GM19324 (cell line): ENCODE measurements at regions not wholly inside any gene's neighbourhood (a gene's known extent, or its start where the extent isn't known, plus 50 kb on each side); places are given as distances from the start of the nearest gene placed in this dataset.

Experiments used
- ATAC-seq: cut with Tn5 transposase; IDR thresholded peaks from one replicate; pipeline ENCODE4 v1.9.1; 2021; ENCODE audit warnings: mild to moderate bottlenecking, moderate library complexity; ENCODE audit not compliant: unreplicated experiment, low FRiP score

DNA sequence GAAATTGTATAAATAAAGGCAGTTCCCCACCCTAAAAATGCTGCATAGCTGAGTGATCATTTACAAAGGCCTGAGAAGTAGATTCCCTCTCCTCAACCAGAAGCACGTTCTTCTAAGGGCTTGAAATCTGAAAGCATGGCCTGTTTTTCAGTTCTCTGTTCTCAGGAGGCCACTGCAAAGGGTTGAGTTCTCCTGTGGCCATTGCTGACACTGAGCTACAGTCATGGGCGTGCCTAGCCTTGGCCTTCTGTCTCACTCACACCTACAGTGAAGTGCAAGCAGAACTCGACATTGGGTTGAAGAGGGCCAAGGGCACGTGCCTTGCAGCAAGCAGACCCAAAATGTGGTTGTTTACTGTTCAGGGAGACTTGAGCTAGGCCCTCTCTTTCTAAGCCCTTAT is 276.6 kb upstream of the VLDLR start:
- peak; percentile 58 for ATAC-seq

- ATAC-seq, result no peak
Measured at GRCh38 chr9:2346277-2346913, 275.2 kb upstream of the VLDLR start.

DNA sequence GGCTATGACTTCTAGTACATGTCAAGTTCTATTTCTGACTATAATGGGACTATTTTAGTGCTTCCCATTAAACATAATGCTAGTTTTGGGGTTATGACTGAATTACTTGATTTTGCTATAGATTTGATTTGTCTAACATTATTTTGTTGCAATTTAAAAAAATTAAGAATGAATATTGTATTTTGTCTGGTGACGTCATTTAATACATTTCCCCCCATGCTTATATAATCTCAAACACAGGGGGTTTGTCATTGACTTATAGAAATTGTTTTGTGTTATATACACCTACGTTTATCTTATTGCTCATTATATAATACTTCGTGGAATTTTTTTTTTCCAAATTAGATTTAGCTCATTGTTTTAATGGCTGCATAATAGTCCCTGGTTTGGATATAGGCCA is 270.3 kb upstream of the VLDLR start:
- ATAC-seq, result no peak

- ATAC-seq, result no peak
Measured at GRCh38 chr9:2354216-2354615, 267.4 kb upstream of the VLDLR start.

- ATAC-seq, result no peak
Measured at GRCh38 chr9:2354856-2355696, 266.5 kb upstream of the VLDLR start.

- no peak for ATAC-seq
Measured at GRCh38 chr9:2355697-2355983, 265.9 kb upstream of the VLDLR start.

GRCh38 chr9:2356041-2356790 is 265.4 kb upstream of the VLDLR start:
- ATAC-seq, result no peak

DNA sequence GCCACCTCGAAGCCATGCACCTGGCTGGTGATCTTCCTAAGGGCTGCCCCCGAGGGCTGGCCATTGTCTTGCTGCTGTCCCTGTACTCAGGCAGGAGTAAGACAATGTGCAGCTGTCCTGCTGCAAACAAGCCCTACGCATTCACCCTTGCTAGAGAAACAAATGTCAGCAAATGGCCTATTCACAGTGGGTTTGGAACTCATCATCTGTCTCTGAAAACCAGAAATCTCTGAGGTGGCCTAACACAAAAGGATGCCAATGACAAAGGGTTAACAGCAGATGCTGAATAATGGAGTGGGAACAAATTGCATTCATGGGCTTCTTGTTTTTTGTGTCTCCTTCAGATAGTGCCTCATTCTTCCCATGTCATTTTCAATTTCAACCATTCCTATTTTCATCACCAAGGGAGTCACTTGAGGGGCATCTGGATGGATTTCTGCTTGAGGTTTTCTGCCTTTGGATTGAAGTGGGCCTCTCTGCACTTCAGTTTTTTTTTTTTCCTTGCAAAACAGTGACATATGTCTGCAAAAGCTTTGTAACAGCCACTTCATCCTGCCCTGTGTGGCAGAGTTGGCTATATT is 261.6 kb upstream of the VLDLR start:
- ATAC-seq, result no peak

GRCh38 chr9:2362150-2362549 is 259.4 kb upstream of the VLDLR start:
- no peak for ATAC-seq

DNA sequence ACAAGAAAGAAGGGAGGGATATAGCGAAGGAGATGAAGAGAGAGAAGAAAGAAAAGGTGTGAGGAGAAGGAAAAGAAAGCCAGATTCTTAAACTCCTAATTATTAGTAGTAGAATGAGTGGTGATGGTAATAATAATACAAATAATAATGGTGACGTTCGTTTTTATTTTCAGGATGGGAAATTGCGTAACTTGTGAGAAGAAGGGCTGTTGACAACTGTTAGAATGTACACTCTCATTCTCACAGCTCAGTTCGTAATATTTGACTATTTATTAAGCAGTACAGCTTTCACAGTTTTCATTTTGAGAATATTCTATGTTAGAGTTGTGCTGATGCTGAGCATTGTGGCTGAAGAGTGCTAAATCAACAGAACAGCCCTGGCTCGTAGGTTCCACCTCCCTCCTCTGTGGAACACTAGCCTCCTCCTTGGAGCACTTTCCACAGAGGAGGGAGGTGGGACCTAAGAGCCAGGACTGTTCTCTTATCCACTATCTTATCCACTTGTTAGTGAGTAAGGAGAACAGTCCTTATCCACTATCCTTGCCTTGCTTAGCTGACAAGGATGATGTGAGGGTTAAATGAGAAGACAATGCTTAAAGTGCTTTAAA is 258.3 kb upstream of the VLDLR start:
- no peak for ATAC-seq

DNA sequence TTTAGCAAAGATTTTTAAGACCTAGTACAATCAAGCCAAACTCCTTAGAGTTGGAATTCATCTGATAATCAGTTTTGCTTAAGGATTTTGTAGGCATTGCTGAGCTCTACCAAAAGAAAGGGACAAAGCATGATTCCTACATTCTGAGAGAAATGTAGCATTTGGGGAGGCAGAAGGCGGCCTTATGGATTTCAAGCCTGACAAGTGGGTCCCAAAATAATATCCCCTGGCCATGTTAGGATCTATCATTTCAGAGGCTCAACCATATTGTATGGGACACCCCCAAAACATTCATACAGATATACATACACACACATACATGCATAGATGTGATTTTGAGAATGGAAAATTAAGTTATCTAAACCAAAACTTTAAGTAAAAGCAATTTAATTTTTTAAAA is 257.8 kb upstream of the VLDLR start:
- ATAC-seq, result no peak

DNA sequence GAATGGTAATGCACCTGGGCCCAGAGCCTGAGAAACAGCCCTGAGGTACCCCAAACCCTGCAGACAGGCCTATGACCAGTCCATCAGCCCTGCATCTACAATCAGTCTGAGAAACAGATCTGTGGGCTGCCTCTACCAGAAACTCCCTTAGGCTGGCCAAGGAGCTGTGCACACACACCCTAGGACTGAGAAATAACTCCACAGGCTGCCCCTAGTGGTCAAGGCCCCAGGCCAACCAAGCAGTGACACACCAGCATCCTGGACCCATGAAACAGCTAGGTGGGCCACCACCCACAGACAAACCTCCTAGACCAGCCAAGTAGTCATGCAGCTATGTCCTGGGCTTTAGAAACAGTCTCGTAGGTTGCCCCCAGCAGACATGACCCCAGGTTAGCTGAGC is 253.6 kb upstream of the VLDLR start:
- ATAC-seq, result no peak

DNA sequence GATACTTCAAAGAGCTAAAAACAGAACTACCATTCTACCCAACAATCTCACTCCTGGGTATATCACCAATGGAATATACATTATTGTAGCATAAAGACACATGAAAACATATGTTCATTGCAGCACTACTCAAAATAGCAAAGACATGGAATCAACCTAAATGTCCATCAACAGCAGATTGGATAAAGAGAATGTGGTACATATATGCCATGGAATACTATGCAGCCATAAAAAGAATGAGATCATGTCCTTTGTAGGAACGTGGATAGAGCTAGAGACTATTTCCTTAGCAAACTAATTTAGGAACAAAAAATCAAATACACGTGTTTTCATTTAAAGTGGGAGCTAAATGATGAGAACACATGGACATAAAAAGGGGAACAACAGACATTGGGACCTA is 247.9 kb upstream of the VLDLR start:
- ATAC-seq, result no peak

DNA sequence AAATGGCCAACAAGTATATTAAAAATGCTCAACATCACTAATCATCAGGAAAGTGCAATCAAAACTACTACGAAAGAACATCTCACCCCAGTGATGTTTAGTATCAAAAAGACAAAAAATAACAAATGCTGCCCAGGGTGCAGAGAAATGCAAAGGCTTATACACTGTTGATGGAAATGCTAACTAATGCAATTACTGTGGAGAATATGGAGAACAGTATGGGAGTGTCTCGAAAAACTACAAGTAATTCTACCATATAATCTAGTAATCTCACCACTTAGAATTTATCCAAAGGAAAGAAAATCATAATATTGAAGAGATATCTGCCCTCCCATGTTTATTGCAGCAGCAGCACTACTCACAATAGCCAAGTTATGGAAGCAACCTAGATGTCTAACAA is 246.5 kb upstream of the VLDLR start:
- ATAC-seq, result no peak

- ATAC-seq, result no peak
Measured at GRCh38 chr9:2377117-2377516, 244.5 kb upstream of the VLDLR start.

GRCh38 chr9:2377834-2378233 is 243.8 kb upstream of the VLDLR start:
- ATAC-seq, result no peak

DNA sequence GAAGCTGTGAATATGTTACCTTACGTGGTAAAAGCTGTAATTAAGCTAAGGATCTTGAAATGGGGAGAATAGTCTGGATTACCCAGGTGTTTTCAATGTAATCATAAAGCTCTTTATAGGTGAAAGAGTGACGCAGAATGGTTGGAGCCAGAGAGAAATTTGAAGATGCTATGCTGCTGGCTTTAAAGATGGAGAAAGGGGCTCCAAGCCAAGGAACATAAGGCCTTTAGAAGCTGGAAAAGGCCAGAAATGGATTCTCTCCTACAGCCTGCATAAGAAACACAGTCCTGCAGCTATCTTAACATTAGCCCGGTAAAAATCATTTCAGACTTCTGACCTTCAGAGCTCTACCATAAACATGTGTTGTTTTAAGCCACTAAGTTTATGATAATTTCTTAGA is 243.3 kb upstream of the VLDLR start:
- ATAC-seq, result no peak

GRCh38 chr9:2378816-2379215 is 242.8 kb upstream of the VLDLR start:
- ATAC-seq, result no peak

DNA sequence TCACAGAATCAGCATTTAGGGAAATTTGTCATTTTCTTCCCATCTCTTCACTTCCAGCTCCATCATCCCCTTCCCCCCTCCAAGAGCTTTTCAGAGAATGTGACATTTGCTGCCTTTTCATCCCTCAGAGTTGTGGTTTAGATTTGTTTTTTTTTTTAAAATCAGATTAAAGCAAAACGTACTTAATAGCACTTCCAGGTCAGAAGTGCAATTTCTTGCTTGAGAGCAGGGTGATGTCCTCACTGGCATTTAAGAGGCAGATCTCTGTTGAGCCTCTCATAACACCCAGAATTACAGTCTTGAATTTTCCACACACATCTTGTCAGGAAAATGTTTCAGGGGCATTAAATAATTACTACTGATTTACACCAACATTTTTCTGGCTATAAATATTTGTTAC is 236.8 kb upstream of the VLDLR start:
- no peak for ATAC-seq

DNA sequence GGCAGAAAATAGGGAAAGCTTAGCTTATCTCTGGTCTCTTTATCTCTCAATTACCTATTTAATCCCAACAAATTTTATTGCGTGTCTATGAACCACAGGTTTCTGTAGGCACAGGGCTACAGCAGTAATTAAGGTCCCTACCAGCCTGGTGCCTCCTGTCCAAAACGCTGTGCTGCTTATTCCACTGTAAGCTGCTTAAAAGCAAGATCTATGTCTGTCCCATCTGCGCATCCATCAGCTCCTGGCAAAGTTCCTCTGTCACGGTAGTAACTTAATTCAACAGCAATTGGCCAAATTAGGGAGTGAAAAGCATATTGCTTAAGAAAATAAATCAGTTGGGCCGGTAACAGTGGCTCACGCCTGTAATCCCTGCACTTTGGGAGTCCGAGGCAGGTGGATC is 235.8 kb upstream of the VLDLR start:
- ATAC-seq, result no peak

- no peak for ATAC-seq
Measured at GRCh38 chr9:2386566-2386965, 235.0 kb upstream of the VLDLR start.
